LoVo (cell line): ENCODE measurements at regions not wholly inside any gene's neighbourhood (a gene's known extent, or its start where the extent isn't known, plus 50 kb on each side); places are given as distances from the start of the nearest gene placed in this dataset.

Experiments used
- DNase-seq: peaks from one replicate; pipeline ENCODE4 v3.0.0-alpha.2; 2016; ENCODE audit warnings: low spot score

DNA sequence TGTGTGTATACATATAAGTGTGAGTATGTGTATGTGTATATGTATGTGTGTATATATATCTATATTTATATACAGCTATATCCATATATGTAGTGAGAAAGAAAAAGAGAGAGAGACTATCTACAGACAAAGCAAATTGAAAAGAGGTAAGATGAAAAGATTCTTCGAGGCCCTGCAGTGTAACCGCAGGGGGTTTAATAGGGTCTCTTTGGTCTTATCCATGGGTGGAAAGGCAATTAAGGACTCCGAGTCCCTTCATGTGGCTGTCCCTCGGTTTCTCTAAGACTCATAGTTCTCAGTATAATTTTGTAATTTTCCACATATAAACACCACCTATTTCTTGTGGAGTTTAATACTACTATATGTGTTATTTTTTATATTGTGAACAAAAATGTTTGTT lies 50.6 kb upstream of the JAZF1 start:
- no peak for DNase-seq

- no peak for DNase-seq
Measured at GRCh38 chr7:28236560-28236959, 56.0 kb upstream of the JAZF1 start.

DNA sequence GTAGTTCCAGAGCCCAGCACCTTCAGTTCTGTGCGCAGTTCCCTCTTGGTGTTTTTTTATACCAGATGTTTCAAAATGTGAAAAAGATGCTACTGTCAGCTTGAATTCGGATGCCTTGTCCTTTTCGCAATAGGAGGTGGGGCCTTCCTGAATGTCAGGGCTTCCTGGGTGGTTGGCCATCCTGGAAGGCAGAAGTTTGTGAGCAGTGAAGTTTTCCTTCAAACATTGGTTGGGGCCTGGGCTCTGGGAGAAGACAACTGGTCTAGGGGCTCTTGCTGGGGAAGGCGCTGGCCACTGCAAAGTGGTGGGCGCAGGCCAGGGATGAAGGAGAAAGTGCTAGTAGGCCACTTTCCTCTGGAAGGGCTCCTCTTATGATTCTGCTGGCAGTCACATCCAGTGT lies 56.8 kb upstream of the JAZF1 start:
- no peak for DNase-seq

DNA sequence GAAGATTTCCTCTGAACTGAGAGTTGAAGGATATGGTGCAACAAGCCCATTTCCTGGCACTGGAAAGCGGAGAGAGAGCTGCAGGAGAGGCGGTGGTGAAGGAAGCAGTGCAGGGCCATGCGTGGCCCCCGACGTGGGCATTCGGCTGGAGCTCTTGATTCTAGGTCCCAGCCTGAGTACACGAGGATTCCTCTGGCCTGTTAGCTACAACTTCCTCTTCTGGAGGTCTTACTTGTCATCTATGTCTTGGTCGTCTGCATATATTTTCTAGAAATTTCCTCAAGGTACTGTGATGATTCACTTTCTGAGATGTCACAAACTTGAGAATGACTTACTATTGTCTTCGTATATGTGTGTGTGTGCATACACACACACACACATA lies 59.2 kb upstream of the JAZF1 start:
- no peak for DNase-seq

DNA sequence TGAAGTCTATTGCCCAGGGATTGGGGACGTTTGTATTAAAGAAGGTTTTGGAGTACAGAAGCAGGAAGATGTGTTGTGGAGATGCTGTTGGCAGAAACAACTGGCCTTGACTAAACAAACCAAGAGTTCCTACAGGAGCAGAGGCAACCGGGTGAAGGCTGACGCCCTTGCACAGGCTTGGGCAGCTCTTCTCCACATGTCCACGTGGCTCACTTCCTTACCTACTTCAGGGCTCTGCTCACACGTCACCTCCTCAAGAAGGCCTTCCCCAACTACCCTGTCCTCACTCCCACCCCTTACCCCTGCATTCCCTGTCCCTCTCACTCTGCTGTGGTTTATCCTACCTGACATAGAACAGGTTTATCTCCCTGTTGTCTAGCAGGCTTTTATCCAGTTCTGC lies 59.9 kb upstream of the JAZF1 start:
- no peak for DNase-seq

- no peak for DNase-seq
Measured at GRCh38 chr7:28243861-28244260, 63.3 kb upstream of the JAZF1 start.

DNA sequence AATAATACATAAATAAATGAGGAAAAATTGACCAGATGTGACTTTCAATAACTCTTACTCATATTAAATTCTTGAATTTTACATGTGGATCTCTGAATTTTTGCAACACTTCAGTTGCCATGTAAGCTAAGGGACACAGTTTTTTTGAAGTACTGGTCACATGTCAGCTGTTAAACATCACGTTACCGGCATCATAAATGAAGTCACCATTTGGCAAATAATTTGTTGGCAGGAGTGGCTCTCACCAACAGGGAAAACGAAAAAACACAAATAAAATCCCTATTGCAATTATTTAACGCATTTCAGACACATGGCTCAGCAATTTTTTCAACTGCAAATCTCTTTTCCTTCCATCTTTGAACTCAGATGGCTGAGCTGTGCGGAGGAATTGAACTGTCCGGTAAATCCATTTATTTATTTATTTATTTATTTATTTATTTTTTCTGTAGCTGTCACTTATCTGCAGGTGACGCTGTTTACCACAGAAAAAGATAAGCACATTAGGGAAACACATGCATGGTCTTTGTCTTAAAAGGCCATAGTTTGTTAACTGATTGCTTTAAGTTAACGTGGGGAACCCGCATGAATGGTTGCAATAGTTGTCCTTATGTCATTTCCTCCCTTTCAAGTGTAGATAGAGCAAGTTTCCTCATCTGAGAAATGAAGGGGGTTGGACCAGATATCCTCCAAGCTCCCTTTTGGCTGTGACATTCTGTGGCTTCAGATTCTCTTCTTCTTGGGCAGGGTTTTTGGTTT lies 64.7 kb upstream of the JAZF1 start:
- DNase-seq: no peak

- DNase-seq: no peak
Measured at GRCh38 chr7:28246921-28247461, 66.4 kb upstream of the JAZF1 start.

GRCh38 chr7:28258240-28258639 lies 77.6 kb upstream of the JAZF1 start:
- no peak for DNase-seq

DNA sequence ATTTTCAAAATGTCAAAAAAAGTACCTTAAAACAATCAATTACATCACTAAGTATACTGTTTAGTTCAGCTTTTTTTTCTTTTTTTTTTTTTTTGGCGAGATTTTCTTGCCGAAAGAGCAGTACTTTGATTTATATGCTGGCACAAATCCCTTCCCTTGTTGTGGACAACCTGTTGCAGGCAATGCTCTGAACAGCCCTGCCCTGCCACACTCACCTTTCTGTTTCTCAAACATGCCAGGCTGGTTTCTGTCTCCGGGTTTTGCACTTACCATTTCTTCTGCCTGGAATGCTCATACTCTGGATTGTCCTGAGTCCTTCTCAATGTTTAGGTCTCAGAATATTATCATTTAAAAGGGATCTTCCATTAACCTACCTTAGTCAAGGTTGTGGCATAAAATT lies 80.4 kb upstream of the JAZF1 start:
- no peak for DNase-seq

DNA sequence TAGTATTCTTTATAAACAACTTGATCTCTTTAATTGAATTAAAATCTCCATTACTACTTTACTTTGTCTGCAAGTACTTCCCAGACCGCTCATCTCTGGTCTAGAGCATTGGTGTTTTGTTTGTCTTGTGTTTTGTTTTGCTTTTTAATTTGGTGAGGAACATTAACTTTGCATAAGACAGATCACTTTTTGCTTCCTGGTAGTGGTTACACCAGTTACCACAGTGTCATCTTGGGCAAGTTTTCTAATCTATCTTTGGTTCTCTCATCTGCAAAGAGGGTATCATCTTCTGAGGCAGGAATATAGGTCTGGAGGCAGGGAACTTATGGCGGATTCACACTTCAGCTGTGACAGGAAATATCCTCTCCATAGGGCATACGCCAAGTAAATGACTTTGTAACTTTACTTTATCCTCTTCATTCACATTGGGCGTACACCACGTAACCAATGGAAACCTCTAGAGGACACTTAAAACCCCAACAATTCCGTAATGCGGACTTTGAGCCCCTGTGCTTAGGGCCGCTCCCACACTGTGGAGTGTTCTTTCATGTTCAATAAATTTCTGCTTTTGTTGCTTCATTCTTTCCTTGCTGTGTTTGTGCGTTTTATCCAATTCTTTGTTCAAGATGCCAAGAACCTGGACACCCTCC lies 83.2 kb upstream of the JAZF1 start:
- no peak for DNase-seq

GRCh38 chr7:28266402-28266801 lies 85.8 kb upstream of the JAZF1 start:
- no peak for DNase-seq

DNA sequence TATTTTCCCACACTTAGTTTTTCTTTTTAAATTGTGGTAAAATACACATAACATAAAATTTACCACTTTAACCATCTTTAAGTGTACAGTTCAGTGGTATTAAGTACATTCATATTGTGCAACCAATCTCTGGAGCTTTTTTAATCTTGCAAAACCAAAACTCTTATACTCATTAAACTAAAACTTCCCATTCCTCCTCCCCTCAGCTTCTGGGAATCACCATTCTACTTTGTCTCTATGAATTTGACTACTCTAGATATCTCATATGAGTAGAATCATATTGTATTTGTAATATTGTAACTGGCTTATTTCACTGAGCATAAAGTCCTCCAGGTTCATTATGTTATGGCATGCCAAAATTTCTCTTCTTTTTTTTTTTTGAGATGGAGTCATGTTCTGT lies 86.4 kb upstream of the JAZF1 start:
- no peak for DNase-seq

- DNase-seq: no peak
Measured at GRCh38 chr7:28269700-28270361, 89.2 kb upstream of the JAZF1 start.

DNA sequence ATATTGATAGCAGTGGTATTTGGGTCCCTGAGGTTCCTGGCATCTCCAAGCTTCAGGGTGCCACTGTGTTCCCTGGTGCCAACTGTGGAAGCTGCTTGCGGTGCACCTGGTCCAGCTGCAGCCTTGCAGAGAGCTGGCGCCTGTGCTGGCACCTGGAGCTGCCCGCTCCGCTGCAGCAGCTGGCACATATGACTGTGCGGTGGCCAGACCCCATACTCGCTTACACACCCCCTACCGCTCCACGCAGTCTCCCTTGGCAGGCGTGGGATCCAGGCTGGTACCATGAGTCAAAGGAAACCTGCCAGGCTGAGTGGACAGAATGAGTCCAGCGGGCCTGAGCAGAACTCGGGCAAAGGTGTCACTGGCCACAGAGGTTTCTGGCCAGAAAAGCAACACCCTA lies 89.9 kb upstream of the JAZF1 start:
- DNase-seq: no peak

DNA sequence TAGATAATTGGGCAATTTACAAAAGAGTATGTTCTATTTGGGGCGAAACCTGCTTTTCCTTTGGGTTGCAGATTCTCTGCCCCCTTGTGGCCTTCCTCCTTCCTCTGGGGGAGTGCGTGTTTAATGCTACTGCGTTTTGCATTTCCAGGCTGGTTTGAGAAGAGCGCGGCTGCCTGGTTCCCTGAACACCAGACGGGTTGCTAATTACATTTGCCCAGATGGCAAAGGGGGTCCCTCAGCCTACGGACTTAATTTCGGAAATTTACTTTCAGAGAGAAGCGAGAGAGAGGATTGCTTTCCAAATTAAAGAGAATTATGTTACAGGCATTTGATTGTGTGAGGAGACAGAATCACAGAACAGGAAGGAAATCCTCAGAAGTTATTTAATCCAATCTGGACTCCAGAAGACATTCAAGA lies 91.9 kb upstream of the JAZF1 start:
- DNase-seq: no peak

- no peak for DNase-seq
Measured at GRCh38 chr7:28276298-28276697, 95.7 kb upstream of the JAZF1 start.

DNA sequence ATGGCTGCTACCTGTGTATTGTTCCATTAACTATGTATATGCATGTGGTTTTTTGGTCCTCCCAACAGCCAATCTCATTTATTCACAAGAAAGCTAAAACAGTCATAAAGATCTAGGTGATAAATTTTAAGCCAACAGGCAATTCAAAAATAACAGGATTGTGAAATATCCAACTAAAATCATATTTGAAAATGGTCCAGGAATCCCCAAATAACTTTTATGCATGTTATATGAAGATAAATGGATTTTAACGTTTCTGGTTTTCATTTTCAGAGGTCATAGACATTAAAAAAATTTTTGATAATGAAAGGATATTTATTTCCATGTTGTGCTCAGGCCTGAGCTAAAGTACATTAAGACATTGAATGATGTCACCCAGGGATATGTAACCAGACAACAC lies 96.8 kb upstream of the JAZF1 start:
- no peak for DNase-seq

GRCh38 chr7:28277958-28278357 lies 97.4 kb upstream of the JAZF1 start:
- no peak for DNase-seq

DNA sequence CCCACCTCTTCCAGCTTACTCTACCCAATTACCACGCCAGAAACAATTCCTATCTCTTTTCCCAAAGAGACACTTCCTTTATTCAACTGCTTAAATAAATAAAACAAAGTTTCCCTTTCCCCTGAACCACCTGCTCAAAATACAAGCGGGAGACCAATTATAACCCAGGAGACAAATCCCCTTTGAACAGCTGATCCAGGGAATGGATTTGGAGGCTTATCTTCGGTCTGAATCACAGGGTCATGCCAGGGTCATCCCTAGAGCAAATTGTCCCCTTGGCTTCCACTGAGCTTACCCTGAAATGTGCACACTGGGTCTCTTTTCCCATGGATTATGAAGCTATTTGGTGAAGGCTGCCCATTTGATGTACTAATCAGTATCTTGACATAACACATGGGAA lies 99.9 kb upstream of the JAZF1 start:
- DNase-seq: no peak

DNA sequence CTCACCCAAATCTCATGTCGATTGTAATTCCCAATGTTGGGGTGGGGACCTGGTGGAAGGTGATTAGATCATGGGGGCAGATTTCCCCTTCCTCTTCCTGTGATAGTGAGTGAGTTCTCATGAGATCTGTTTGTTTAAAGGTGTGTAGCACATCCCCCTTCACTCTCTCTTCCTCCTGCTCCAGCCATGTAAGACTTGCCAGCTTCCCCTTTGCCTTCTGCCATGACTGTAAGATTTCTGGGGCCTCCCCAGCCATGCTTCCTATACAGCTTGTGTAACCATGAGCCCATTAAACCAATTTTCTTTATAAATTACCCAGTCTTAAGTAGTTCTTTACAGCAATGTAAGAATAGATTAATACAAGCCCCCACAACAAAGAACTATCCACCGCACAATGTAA lies 109.9 kb upstream of the JAZF1 start:
- DNase-seq: no peak

- no peak for DNase-seq
Measured at GRCh38 chr7:28291559-28291958, 111.0 kb upstream of the JAZF1 start.

DNA sequence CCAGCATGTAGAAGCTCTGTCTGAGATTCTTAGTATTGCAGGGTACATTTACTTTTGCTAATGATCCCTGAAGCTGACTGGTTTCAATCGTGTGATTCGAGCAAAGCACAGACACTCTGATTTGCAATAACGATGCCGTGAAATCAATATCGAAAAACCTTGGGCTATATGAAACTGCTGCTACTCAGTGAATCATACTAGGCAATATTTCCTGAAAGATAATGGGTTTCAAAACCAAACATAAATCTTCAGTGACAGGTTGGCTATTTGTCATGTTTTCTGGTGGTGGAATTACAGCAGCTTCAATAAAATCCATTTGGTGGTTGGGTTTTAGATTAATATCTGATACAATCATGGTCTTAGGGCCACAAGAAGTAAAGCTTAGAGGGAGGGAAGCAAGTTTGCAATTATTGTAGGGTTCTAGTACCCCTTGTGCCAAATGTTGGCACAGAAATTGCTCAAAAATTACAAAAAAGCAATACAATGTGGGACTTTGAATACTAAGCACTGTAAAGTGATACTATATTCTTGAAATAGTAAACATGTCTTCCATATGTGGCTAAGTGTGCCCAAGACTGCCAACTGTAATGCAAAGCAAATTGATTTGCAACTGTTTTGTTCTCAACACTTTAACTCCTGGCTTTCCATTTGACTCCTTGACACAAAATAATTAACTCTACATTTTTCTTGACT lies 112.4 kb upstream of the JAZF1 start:
- no peak for DNase-seq
